ENCODE measurements at regions not wholly inside any gene's neighbourhood (a gene's known extent, or its start where the extent isn't known, plus 50 kb on each side); places are given as distances from the start of the nearest gene placed in this dataset.

- TF ChIP-seq POLR2A (IDR thresholded peaks at IDR 0.05) (no peak), CTCF (IDR thresholded peaks at IDR 0.05 in 4 of 5, conservative IDR thresholded peaks at IDR 0.05 in 1 of 5) (no peak)
Observed at GRCh38 chr2:52414561-52415295, 1352.9 kb upstream of the CHAC2 start.

Measured in gastrocnemius medialis (tissue), 4 donors.